NCI-H2107 (cell line): ENCODE measurements at regions not wholly inside any gene's neighbourhood (a gene's known extent, or its start where the extent isn't known, plus 50 kb on each side); places are given as distances from the start of the nearest gene placed in this dataset.
"Not testable (repeated sequence)": the region's sequence is repeated elsewhere in the genome, so short reads cannot be mapped to it uniquely, and the experiment has no call there.

Experiments
- DNase-seq: peaks from one replicate; lab custom pipeline; 2025; lab: John Stamatoyannopoulos, UW

DNA sequence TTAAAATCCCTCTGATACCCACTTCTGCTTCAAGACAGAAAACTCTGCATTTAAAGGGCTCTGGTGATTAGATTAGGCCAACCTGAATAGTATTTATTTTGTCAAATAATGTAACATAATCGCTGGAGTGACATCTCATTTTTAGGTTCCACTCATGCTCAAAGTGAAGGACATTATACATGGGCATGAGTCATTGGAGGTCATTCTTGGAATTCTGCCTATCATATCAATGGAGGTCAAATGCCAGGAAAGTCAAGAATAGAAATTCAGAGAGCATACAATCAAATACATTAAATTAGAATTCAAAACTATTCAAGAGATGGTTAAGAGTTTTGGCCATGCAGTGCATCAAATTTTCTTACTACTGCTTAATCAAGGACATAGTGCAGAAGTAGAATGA lies 50.8 kb upstream of the PRSS1 start:
- no peak for DNase-seq

DNA sequence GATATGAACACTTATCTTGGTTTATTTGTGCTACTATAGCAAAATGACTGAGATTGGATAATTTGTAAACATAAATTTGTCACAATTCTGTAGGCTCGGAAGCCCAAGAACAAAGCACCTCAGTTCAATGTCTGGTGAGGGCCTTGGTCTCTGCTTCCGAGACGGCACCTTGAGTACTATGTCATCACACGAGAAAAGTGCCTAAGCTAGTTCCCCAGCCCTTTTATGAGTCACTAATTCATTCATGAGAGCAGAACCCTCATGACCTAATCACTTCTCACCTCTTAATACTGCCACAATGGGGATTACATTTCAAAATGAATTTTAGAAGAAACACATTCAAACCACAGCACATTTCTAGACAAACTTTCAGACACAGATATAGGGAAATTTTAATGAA lies 52.0 kb upstream of the PRSS1 start:
- DNase-seq: no peak

DNA sequence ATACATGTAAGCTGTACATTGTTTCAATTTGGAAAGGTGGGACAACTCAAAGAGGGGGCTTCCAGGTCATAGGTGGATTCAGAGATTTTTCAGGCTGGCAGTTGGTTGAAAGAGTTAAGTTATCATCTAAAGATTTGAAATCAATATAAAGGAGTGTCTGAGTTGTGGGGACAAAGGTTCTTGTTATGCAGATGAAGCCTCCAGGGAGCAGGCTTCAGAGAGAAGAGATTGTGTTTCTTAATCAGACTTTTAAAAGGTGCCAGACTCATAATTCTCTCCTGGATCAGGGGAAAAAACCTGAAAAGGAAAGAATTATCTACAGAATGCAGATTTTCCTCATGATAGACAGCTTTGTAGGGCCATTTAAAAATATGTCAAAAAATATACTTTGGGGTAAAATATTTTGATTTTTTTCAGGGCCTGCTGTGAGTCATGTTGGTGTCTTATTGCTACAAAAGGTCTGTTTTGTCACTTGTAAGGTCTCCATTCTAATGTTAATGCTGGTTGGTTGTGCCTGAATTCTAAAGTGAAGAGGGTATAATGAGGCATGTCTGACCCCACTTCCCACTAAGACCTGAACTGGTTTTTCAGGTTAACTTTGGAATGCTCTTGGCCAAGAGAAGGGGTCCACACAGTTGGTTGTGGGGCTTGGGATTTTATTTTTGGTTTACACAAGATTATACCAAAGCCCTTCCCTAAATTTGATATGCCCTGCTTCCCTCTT lies 52.7 kb upstream of the PRSS1 start:
- no peak for DNase-seq

DNA sequence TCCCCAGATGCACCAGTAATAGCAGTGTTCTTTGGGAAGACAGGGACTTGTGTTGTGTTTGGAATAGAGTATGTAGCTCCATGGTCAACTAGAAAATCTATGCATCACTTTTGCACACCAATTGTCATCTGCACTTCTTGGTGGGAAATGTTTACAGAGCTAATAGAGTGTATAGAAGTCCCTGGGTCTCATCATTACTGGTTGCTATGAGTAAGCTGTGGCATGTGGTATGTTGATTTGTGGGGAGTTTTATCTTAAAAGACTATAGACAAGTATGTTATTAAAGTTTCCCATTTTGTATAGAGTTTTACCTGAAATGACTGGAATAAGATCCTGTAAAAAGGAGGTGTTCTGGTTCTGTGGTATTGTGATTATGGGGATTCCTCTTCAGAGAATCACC lies 55.4 kb upstream of the PRSS1 start:
- no peak for DNase-seq

DNA sequence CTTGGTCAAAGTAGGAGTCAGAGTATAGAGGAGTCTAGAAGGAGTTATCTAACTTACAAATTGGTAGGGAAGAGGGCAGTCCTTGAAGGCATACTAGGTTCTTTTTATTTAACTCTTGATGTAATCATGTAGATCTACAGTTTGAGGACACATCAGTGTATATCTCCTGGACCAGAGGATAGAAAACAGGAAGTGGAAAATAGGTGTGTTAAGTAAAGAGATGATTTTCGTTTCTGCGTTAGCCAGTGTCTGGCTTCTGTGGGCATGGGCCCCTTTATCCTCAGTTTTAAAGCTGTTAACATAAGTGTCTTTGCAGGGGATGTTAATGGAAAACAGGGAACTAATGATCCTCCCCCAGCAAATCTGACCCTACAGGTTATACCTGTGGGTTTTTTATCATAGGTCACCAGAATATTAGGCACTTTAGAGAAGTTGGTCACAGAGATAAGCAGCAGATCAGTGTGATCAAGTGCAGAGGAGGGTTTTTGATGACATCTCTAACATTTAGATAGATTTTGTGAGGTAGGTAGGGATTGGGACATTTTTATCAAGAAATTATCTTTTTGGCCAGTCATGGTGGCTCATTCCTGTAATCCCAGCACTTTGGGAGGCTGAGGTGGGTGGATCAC lies 58.6 kb upstream of the PRSS1 start:
- DNase-seq: no peak

DNA sequence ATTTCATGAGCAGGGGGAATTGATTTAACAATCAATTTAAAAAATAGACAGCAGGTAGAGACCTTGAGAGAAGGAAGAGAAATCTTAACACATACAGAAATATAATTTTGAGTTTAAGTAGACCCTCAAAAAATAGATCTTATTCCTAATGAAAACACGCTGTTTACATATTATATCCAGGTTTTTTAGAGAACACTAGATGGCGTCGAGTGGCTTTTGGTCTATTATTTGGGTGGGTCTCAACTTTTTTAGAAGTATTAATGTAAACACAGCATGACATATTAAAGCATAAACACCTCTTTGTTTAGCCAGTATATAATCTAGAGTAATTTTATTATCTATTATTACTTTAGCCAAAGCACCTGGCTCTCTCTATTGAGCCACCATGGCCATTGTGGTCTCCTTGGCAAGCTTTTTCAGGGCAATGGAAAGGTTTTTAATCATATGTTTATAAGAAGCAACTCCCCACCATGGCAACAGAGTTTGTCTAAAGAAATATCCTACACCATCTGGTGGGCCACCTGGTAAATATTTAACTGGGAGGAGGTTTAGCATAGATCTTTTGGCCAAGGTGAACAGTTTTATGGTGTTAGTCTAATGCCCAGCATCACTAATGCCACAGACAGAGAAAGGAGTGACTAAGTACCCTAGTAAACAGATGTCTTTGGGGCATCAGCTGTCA lies 59.7 kb upstream of the PRSS1 start:
- DNase-seq: no peak

DNA sequence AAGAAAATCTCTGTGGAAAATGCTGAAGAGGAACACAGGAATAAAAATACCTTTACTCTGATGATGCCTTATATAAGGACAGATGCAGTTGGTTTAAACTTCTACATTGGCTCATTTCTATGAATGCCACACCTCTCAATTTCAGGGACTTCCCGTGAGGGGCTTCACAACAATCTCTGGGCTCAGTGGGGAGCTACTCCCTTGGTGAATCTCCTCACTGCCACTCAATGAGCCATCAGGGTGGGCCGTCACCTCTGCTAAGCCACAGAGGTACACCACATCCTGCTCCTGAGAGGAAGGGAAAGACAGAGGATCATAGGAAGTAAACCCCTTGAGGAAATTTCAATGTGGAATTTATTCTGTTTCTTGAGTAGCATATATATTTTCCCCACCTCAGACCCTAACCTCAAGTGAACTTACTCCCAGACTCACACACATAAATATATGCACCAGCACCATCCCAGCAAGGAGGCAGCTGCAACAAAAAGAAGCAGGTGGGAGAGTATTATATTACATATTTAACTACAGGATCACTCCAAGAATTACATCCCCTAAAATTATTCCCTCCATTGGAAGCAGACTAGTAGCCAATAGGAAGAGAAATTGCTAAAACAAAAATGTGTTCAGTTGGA lies 63.3 kb upstream of the PRSS1 start:
- no peak for DNase-seq

DNA sequence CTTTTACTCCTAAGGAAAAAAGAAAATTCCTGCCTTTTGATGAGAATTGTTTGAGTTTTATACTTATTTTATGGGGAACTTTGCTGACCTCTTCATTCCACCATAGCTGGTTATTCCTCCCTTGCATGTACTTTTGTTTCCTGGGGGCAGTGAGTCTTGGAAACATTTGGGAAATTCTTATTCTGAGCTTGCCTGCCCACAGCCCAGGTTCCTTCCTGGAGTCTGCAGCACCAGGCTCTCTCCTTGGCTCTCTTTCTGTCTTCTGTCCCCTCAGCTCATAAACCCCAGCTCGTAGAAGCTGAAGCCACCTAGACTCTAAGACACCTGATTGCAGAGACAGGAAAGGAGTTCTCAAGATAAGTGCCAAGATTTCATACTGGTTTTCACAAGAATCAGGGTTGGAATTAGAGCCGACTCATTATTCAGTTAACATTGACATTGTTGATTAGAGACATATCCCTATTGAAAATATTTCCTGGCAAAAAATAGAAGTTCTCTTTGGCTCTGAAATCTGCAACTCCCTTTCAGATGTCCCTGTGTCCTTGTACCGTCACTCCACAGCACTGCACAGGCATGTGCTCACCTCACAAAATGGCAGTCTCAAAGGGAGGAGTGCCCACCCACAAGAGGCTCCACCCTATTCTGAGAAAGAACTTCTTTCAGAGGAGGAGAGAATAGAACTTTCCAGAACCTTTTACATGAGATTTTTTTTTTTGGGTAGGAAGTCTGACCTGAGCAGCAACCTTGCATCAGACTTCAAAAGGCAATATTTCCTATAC lies 67.8 kb upstream of the PRSS1 start:
- no peak for DNase-seq

DNA sequence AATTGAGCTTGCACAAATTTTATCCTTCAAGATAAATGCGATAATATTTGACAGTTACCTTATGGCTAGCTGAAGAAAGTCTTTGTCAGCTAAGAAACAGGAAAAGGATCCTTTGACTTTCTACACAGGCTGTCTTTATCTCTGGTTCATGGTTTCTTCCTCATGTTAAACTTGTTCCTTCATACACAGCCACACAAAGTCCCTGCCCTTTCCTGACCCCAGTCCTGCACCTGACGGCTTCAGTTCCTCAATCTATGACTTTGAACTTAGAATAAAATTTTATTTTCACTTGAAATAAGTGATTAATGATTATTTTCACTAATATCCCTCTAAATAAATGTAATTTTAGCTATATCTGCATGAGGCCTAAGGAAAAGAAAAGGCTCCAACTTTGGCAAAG lies 77.8 kb upstream of the PRSS1 start:
- no peak for DNase-seq

DNA sequence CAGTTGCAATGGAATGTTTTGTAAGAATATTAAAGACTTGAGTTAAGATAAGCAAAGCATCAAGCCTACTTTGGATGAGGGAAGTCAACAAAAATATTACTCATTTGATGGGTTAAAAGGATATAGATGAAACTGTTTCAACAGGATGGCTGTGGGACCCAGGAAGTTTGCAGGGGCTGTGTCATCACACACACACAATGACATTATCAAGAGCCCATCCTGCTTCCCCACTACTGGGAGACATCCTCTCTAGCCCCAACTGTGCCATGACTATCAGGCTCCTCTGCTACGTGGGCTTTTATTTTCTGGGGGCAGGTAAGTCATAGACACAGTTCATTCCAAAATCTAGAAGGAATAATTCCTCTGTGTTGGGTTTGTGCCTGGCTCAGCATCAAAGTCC lies 78.8 kb upstream of the PRSS1 start:
- DNase-seq: no peak

DNA sequence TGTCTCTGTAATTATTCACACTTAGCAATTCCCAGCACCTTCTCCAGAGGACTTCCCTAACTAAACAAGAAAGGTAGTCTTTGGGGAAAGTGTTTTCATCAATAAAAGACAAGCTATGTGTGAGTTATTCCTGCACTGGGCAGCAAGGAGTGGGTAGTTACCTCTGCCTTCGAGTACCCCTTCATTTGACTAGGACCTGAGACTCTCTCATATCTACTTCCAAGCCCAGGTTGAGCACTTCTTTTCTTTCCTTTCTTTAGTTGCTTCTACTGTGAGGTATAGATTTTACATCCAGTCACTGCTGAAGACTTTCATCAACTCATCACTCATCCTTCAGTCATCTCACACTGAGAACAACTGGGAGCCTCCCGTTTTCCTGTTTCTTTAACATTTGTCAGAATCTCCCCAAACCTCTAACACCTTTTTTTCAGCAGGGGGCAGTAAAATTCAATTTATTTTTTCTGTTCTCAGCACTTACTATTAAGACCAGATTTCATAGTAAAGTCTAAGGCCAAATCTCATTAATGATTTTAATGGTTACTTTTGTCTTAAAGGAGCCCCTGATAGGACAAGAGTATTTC lies 80.1 kb upstream of the PRSS1 start:
- no peak for DNase-seq

DNA sequence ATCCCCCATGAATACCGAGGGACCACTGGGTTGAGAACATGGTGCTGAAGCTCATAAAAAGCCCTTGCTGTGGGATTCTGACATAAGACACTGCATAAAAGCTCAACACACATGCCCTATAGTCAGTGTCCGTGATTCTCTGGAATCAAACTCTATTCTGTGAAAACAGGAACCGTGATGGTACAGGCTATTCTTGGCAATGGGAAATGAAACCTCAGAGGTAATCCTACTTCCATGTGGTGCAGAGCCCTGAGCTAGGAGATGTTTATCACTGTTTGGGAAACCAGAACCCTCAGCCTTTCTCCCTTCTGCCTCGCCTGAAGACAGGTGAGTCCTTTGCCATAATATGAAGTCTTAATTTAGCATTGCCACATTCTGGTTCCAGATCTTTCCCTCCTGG lies 80.8 kb upstream of the PRSS1 start:
- DNase-seq: no peak

DNA sequence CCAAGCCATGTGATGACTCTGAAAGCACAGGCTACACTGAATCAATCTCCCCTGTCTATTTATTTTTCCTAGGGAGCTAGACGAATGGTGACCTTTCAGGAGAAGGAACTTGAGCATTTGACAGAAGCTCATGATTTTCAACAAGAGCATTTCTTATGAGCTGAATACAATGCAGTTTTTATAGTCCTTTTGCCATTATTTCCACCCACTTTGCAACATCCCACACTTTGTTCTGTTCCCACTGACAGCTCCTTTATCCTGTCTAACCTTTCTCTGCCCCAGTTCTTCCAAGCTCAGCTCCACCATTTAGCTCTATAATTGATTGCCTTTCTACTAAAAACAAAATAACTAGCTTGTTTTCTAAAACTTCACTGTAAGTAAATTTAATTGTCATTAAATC lies 91.9 kb upstream of the PRSS1 start:
- no peak for DNase-seq

DNA sequence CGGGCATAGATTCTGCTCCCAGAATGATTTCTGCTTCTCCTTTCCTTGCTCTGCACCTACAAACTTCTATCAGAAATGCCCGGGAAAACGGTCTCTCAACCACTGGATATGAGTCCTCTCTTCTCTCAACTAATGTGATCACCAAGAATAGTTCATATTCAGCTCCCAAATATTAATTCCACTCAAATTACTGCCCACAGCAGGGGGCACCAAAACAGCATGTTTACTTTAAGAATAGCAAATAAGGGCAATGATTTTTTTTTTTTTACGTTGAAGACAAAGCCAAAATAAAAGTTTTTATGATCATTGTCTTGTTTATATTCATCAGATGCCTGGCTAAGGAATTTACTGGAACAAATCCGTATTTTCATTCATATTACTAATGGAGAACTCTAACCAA lies 94.9 kb upstream of the PRSS1 start:
- DNase-seq: no peak

DNA sequence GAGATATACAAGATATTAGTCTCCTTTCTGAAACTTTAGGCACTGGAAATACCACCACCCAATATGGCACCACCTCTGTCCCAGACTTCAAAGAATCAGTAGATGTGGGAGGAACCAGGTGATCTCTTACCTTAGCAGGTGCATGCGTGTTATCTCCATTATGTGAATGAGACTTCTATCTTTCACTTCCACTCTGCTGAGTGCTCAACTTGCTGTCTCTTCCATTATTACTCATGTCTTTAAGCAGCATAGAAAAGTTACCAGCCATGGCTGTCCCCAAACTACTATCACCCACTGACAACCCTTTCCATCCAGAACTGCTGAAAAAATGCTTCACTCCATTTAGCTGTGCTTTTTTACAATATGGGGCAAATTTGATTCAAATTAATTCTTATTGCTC lies 101.5 kb upstream of the PRSS1 start:
- no peak for DNase-seq

DNA sequence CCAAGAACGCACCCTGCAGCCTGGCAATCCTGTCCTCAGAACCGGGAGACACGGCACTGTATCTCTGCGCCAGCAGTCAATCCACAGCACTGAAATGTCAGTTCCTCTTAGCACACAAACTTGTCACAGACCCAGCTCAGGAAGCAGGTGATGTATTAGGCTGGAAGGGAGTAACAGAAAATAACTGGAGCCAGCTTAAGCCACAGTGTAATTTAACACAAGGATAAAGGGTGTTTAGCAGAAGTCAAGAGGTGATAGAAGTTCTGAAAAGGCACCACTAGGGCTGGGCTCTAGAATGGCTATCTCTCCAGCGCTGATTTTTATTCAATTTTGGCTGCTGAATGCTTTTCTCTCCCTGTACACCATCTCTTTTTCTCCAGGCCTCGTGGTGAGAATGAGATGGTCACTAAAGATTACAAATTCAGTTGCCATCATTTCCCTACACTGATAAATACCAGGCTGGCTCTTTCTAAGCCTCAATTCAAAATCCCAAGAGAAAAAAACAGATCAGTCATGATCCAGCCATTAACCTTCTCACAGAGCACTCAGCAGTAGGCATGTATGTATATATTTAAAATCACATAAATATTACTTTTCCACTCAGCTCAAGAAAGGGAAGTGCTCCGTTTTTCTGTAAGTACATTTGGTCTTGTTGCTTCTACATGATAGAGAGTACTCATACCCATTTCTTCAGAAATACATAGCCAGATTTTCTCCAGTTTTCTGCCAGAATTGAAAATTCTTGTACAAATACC lies 102.7 kb upstream of the PRSS1 start:
- no peak for DNase-seq

DNA sequence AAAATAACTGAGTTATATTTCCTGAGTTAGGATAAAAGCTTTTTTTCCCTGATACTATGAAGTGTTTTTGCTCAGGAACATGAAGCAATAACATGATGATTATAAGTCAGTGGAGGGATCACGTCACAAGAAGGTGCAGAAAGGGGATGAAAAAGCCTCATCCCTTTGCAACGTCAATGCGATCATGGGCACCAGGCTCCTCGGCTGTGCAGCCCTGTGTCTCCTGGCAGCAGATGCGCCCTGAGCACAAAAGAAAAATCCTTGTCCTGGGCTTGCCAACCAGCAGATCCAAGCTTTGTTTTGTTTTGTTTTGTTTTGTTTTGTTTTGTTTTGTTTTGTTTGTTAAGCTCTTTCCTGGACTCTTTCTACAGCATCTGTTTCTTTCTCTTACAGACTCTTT lies 103.5 kb upstream of the PRSS1 start:
- no peak for DNase-seq

DNA sequence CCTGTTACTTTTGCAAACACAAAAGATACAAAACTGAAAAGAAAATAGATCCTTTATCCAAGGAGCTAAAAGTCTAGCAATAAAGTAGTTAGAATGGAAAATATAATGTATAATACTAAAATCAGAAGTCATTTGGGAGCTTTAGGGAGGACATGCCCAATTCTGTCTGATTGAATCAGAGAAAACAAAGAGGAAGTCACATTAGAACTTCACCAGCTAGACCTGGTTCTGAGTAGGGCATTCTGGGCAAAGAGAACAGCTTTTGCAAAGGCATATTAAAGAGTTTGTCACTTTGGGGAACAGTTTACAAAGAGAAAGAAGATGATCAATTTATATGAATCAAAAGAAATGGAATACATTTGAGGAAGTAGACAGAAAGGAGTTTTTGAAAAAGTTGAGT lies 107.0 kb upstream of the PRSS1 start:
- no peak for DNase-seq

DNA sequence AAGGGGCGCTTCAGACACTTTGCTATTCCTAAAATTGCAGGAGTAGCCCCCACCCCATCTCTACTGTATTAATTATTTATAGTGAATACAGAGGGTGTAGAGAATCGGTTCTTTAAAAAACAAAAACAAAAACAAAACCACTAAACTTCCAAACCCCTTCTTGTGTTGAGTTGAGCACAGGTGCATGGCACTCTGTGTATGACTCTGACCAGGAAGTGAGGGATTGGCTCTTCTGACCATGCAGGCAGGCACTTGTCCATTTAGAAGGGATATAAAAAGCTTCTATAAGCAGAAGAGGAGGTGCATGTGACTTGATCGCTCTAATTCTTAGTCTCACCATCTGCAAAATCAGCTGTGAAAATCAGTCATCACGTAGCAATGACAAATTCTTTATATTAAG lies 108.0 kb upstream of the PRSS1 start:
- DNase-seq: not testable (repeated sequence)

DNA sequence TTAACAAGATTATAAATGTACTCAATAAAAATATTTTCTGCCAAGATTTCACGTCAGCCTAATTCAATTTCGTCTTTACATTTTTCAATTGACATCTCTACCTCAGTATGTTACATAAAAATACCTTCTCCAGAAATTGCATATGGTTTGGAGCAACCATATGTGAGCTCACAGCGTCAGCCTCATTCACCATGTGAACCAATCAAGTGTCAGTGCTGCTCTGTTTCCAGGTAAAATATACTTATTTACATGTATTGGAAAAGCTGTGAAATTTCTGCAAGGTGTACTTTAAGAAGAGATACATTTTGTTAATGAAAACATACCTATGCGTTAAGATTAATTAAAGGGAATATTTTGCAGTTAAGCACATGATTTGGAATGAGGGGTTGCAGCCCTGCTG lies 110.7 kb upstream of the PRSS1 start:
- no peak for DNase-seq

DNA sequence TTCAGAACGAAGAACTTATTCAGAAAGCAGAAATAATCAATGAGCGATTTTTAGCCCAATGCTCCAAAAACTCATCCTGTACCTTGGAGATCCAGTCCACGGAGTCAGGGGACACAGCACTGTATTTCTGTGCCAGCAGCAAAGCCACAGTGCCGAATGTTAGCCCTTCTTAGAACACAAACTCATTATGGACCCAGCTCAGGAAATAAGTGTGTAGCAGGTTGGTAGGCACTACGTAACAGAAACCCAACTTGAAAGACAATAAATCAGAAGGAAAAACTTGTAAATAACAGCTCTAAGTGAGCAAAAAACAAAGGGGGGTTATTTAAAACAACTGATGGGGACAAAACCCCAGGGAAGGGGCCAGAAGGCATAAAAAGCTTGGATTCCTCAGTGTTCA lies 112.0 kb upstream of the PRSS1 start:
- no peak for DNase-seq
